22Rv1 (cell line): ENCODE measurements at regions not wholly inside any gene's neighbourhood (a gene's known extent, or its start where the extent isn't known, plus 50 kb on each side); places are given as distances from the start of the nearest gene placed in this dataset.

Experiments
- ZFX ChIP-seq: fragments of 450-650 bp; IDR thresholded peaks from 2 replicates; pipeline ENCODE4 v1.6.1; 2017; ENCODE audit warnings: antibody characterized with exemption, borderline replicate concordance
- TF ChIP-seq, protein P1 (sequence below): fragments of 450-650 bp; IDR thresholded peaks from 2 replicates; pipeline ENCODE4 v1.5.1; 2017; ENCODE audit warnings: mild to moderate bottlenecking

- TF ChIP-seq, protein P1, sequence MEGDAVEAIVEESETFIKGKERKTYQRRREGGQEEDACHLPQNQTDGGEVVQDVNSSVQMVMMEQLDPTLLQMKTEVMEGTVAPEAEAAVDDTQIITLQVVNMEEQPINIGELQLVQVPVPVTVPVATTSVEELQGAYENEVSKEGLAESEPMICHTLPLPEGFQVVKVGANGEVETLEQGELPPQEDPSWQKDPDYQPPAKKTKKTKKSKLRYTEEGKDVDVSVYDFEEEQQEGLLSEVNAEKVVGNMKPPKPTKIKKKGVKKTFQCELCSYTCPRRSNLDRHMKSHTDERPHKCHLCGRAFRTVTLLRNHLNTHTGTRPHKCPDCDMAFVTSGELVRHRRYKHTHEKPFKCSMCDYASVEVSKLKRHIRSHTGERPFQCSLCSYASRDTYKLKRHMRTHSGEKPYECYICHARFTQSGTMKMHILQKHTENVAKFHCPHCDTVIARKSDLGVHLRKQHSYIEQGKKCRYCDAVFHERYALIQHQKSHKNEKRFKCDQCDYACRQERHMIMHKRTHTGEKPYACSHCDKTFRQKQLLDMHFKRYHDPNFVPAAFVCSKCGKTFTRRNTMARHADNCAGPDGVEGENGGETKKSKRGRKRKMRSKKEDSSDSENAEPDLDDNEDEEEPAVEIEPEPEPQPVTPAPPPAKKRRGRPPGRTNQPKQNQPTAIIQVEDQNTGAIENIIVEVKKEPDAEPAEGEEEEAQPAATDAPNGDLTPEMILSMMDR = no peak
- TF ChIP-seq ZFX = no peak
These were observed 94.7 kb upstream of the ZNF322 start for GRCh38 chr6:26754212-26754611.
